Uterus (tissue), 3 donors: ENCODE measurements at regions not wholly inside any gene's neighbourhood (a gene's known extent, or its start where the extent isn't known, plus 50 kb on each side); places are given as distances from the start of the nearest gene placed in this dataset.

Experiments
- DNase-seq, 2 donors: peaks; one replicate each; pipeline ENCODE4 v3.0.0-alpha.2; 2019 to 2020
- H3K27ac ChIP-seq, 2 donors: fragments of 200-600 bp; sonication (generic); 1 replicate in 1 of 2; 2 replicates in 1 of 2; pipeline ENCODE4 v1.5.1; 2016 to 2018
- H3K27me3 ChIP-seq, 2 donors: fragments of 200-600 bp; sonication (generic); one replicate each; pipeline ENCODE4 v1.5.1; 2018 to 2019; ENCODE audit warnings: control low read depth in 1 of 2
- H3K36me3 ChIP-seq, 2 donors: fragments of 200-600 bp; sonication (generic); one replicate each; pipeline ENCODE4 v1.5.1; 2019; ENCODE audit warnings: control low read depth in 1 of 2
- H3K4me1 ChIP-seq, 2 donors: fragments of 200-600 bp; sonication (generic); one replicate each; pipeline ENCODE4 v1.5.1; 2018 to 2019; ENCODE audit warnings: control low read depth in 1 of 2
- H3K4me3 ChIP-seq, 2 donors: fragments of 200-600 bp; sonication (generic); 1 replicate in 1 of 2; 2 replicates in 1 of 2; pipeline ENCODE4 v1.5.1; 2018 to 2019; ENCODE audit warnings: mild to moderate bottlenecking in 1 of 2
- H3K9me3 ChIP-seq, 2 donors: fragments of 200-600 bp; sonication (generic); one replicate each; pipeline ENCODE4 v1.5.1; 2019; ENCODE audit warnings: control low read depth in 1 of 2
- POLR2A ChIP-seq, 2 donors: fragments of 450-650 bp; IDR thresholded peaks; one replicate each; pipeline ENCODE4 v1.6.1; 2016; ENCODE audit warnings: antibody characterized with exemption in 2 of 2, mild to moderate bottlenecking in 1 of 2, moderate library complexity in 1 of 2
- intact Hi-C: fragments of 100-400 bp; cut with DNase I; formaldehyde crosslinking; loops from one replicate; pipeline ENCODE4 v1.15.1; 2023; ENCODE audit warnings: low total_unique reads
- TF ChIP-seq, protein P1 (sequence below), 4 experiments: fragments of 200-600 bp in 2 of 4; fragments of 450-650 bp in 2 of 4; sonication (generic) in 2 of 4; IDR thresholded peaks; one replicate each; pipeline ENCODE4 v1.5.1; 2016 to 2019; ENCODE audit warnings: antibody characterized with exemption in 4 of 4, mild to moderate bottlenecking in 2 of 4, moderate library complexity in 1 of 4
- donor health status: DM: yes; HTN: yes; CAD: no.

DNA sequence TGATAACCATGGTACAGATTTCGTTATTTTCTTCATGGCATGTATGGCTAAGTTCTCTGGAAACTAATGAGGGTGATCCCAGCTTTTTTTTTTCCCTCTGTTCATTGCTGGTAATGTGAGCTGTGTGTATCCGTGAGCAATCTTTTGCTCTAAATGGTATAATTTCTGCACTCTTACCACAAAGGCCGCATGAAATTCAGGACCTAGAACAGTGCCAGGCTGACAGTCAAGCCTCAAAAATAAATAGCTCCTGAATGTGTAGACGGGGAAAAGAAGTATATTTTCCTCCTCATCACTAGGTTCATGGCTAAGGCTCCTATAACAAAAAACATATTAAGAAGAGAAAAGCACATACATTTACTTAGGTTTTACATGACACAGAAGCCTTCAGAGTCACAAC, 140.2 kb upstream of the RMST start:
- Histone ChIP-seq H3K27me3 (no peaks in the 10 kb centered on the region), H3K27ac (no peak overlapping the region), H3K9me3 (no peaks in the 10 kb centered on the region), H3K36me3 (no peaks in the 10 kb centered on the region), H3K4me1 (no peaks in the 10 kb centered on the region), H3K4me3 (no peak overlapping the region)
- intact Hi-C loops, result no loop called here
- no peak for DNase-seq
- TF ChIP-seq POLR2A (IDR thresholded peaks at IDR 0.05), result no peak
- TF ChIP-seq, protein P1, sequence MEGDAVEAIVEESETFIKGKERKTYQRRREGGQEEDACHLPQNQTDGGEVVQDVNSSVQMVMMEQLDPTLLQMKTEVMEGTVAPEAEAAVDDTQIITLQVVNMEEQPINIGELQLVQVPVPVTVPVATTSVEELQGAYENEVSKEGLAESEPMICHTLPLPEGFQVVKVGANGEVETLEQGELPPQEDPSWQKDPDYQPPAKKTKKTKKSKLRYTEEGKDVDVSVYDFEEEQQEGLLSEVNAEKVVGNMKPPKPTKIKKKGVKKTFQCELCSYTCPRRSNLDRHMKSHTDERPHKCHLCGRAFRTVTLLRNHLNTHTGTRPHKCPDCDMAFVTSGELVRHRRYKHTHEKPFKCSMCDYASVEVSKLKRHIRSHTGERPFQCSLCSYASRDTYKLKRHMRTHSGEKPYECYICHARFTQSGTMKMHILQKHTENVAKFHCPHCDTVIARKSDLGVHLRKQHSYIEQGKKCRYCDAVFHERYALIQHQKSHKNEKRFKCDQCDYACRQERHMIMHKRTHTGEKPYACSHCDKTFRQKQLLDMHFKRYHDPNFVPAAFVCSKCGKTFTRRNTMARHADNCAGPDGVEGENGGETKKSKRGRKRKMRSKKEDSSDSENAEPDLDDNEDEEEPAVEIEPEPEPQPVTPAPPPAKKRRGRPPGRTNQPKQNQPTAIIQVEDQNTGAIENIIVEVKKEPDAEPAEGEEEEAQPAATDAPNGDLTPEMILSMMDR (IDR thresholded peaks at IDR 0.05), result no peak

DNA sequence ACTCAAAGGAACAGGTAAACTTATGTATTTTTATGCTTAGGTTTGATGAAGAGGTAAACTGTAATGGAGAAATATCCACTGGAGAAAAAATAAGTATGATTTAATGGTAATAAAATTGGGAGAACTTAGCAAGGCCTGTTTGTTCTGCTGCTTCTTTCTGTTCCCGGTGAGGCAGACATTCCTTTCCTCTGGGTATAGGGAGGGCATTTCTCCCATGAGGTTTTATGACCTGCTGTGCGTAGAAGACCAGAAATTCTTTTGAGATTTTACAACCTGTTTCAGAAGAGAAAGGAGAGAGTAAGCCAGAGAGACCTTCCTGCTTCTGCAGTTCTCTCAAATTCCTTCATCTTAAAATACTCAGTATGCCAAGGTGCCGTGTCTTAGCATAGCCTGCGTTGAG, 139.4 kb upstream of the RMST start:
- H3K36me3 ChIP-seq, result no peaks in the 10 kb centered on the region
- H3K27ac ChIP-seq, result no peak overlapping the region
- H3K9me3 ChIP-seq, result no peaks in the 10 kb centered on the region
- DNase-seq, result no peak
- H3K27me3 ChIP-seq, result no peaks in the 10 kb centered on the region
- intact Hi-C loops, result no loop called here
- TF ChIP-seq, protein P1 (IDR thresholded peaks at IDR 0.05), result no peak
- TF ChIP-seq POLR2A (IDR thresholded peaks at IDR 0.05), result no peak
- no peak overlapping the region for H3K4me3 ChIP-seq
- no peaks in the 10 kb centered on the region for H3K4me1 ChIP-seq

DNA sequence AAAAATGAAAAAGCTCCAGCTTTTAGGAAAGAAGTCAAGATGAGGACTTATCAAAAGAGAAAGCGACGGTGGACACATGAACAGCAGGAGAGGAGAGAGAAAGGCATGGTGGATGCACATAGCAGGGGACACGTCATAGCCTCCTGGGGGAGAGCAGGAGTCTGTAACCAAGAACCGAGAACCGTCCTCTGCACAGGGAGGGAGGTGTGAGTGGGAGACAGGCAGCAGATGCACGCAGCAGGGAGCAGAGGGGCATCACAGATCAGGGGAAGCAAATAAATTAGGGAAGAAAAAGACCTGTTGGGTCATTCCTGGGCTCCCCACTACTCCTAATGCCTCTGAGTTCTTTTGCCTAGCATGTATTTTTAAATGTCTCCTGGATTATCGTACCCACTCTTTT, 138.1 kb upstream of the RMST start:
- H3K4me3 ChIP-seq, result no peak overlapping the region
- no peaks in the 10 kb centered on the region for H3K27me3 ChIP-seq
- TF ChIP-seq, protein P1 (IDR thresholded peaks at IDR 0.05), result no peak
- no peaks in the 10 kb centered on the region for H3K4me1 ChIP-seq
- H3K36me3 ChIP-seq, result no peaks in the 10 kb centered on the region
- H3K27ac ChIP-seq, result no peak overlapping the region
- no peak for DNase-seq
- no peaks in the 10 kb centered on the region for H3K9me3 ChIP-seq
- intact Hi-C loops, result no loop called here

DNA sequence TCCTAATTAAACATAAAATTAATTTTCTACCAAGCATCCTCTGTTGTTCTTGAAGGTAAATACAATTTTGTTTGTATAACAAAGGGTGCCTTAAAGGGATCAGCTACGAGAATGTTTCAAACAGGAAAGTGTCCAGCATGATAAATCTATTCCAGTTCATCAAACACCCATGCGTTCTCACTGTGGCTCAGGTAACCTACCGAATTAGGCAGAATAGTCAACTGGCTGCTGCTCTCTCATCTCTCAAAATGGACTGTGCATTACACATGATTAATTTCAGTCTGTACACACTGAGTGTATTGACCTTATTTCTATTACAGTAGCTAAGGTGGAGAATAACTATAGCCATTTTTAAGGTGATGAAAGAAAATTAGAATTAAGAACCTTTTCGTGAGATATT, 127.5 kb upstream of the RMST start:
- H3K27me3 ChIP-seq, result no peaks in the 10 kb centered on the region
- no peak overlapping the region for H3K27ac ChIP-seq
- H3K4me3 ChIP-seq, result no peak overlapping the region
- no peak for TF ChIP-seq POLR2A (IDR thresholded peaks at IDR 0.05)
- TF ChIP-seq, protein P1 (IDR thresholded peaks at IDR 0.05), result no peak
- no peaks in the 10 kb centered on the region for H3K36me3 ChIP-seq
- intact Hi-C loops, result no loop called here
- DNase-seq, result no peak
- H3K9me3 ChIP-seq, result no peaks in the 10 kb centered on the region
- no peaks in the 10 kb centered on the region for H3K4me1 ChIP-seq

DNA sequence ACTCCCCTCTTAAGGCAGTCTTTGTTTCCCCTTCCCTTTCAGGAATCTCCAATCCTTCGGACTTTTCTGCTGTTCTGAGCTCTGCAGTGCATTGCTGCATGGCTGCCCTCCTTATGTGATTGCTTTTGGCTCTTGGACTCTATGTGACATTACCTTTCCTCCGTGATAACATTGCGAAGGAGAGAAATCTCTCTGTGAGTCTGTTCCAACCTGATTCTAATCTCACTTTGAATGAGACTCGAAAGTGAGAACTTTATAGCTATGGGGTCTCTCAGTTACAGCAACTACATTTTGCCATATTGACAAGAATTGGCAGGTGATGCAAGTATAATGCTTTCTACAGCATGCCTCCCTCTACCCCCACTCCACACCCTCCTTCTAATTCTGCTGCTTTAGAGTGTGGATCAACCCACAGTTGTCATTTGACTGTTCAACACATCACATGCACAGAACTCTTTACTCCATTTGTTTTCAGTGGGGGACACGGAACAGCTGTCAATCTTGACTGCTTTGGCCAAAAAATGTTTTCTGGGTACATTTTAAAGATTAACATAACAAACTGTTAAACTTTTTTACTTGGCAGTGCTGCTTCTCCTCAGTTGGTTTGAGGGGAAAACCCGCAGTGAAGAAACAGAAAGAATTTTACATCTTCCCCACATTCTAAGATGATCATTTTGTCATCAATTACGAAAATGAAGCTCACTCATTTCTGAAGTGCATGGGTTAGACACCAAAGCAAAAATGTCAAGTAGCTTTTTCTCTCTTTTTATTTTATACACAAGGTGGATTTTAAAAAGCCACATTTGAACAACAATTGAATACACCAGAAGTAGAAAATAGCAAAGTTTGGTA, 125.5 kb upstream of the RMST start:
- no peaks in the 10 kb centered on the region for H3K9me3 ChIP-seq
- H3K4me1 ChIP-seq, result no peaks in the 10 kb centered on the region
- DNase-seq, result no peak
- H3K27me3 ChIP-seq, result no peaks in the 10 kb centered on the region
- no peak for TF ChIP-seq POLR2A (IDR thresholded peaks at IDR 0.05)
- TF ChIP-seq, protein P1 (IDR thresholded peaks at IDR 0.05), result no peak
- H3K36me3 ChIP-seq, result no peaks in the 10 kb centered on the region
- intact Hi-C loops, result no loop called here
- no peak overlapping the region for H3K4me3 ChIP-seq
- no peak overlapping the region for H3K27ac ChIP-seq
